ENCODE measurements at regions not wholly inside any gene's neighbourhood (a gene's known extent, or its start where the extent isn't known, plus 50 kb on each side); places are given as distances from the start of the nearest gene placed in this dataset.
A peak's percentile ranks its signal among the peaks of the same experiment; 100 is the strongest.

DNA sequence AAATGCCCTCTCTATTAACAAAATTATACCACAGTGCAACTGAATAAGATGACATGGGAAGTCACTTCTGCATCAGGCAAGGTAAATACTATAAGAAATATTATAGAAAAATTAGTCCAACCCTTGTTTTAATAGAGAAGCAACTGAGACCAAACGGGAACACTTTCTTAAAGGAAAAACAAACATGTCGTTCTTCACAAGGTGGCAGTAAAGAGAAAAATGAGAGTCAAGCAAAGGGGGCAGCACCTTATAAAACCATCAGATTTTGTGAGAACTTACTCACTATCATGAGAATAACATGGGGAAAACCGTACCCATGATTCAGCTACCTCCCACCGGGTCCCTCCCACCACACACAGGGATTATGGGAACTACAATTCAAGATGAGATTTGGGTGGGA is 481.7 kb upstream of the CRIM1 start:
- 29% methylated on average over 4 of the region's 4 CpGs for WGBS (ENCODE audit: low lambda C conversion rate)
- no peaks in the 10 kb centered on the region for H4K20me1 ChIP-seq (ENCODE audit: insufficient read depth)
- CTCF ChIA-PET: no interaction called here
- H3K4me2 ChIP-seq: no peak overlapping the region
- H3K9me3 ChIP-seq: no peaks in the 10 kb centered on the region
- DNase-seq: no peak
- no peak overlapping the region for H3K27ac ChIP-seq (ENCODE audit: low read depth in 2 of 2, low read length in 1 of 2)
- no peaks in the 10 kb centered on the region for H3K27me3 ChIP-seq (ENCODE audit: insufficient read depth)
- no peak overlapping the region for H2AFZ ChIP-seq (ENCODE audit: low read depth)
- no peak overlapping the region for H3K9ac ChIP-seq
- H3F3A ChIP-seq (replicated peaks; ENCODE audit: insufficient read depth): no peaks in the 10 kb centered on the region
- no peaks in the 10 kb centered on the region for H3K4me1 ChIP-seq (ENCODE audit: control insufficient read depth in 1 of 2, insufficient read depth in 2 of 2, low read depth in 1 of 2, low read length in 1 of 2)
- TF ChIP-seq EZH2phosphoT487 (IDR thresholded peaks at IDR 0.05; ENCODE audit: borderline replicate concordance, low read depth) (no peak), POLR2AphosphoS5 (IDR thresholded peaks at IDR 0.05; ENCODE audit: low read depth, low read length) (no peak)
- TF ChIP-seq, protein P1, sequence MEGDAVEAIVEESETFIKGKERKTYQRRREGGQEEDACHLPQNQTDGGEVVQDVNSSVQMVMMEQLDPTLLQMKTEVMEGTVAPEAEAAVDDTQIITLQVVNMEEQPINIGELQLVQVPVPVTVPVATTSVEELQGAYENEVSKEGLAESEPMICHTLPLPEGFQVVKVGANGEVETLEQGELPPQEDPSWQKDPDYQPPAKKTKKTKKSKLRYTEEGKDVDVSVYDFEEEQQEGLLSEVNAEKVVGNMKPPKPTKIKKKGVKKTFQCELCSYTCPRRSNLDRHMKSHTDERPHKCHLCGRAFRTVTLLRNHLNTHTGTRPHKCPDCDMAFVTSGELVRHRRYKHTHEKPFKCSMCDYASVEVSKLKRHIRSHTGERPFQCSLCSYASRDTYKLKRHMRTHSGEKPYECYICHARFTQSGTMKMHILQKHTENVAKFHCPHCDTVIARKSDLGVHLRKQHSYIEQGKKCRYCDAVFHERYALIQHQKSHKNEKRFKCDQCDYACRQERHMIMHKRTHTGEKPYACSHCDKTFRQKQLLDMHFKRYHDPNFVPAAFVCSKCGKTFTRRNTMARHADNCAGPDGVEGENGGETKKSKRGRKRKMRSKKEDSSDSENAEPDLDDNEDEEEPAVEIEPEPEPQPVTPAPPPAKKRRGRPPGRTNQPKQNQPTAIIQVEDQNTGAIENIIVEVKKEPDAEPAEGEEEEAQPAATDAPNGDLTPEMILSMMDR (IDR thresholded peaks at IDR 0.05): peak; percentile 37
- H3K79me2 ChIP-seq (ENCODE audit: insufficient read depth): no peaks in the 10 kb centered on the region
- no peak overlapping the region for H3K4me3 ChIP-seq (ENCODE audit: low read depth in 2 of 2, low read length in 1 of 2)
- no peaks in the 10 kb centered on the region for H3K9me2 ChIP-seq
- H3K36me3 ChIP-seq (replicated peaks in 1 of 2; ENCODE audit: control insufficient read depth in 1 of 2, insufficient read depth in 2 of 2, low read length in 1 of 2): no peaks in the 10 kb centered on the region
- POLR2A ChIA-PET: no interaction called here

DNA sequence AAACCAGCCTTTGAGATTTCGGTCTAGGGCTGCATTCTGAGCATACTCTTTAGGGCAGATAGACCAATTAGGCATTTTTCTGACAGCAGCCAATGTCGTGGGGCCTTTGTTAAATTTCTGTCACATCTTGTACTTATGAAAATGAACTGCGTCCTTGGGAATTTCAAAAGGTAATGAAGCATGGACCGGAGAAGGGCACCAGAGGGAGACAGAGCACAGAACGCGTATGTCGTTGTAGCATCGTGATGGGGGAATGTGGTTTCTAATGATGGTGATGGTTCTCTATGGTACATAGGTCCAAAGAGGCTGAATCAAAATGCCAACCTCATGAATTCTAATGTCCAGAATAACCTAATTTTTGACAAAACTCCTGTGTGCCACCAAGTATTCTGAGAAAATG is 483.9 kb upstream of the CRIM1 start:
- Histone ChIP-seq H4K20me1 (ENCODE audit: insufficient read depth) (no peaks in the 10 kb centered on the region), H3K27me3 (ENCODE audit: insufficient read depth) (no peaks in the 10 kb centered on the region; the same call in 1 of the 2 replicates), H3K4me3 (ENCODE audit: low read depth in 2 of 2, low read length in 1 of 2) (no peak overlapping the region), H2AFZ (ENCODE audit: low read depth) (no peak overlapping the region), H3K9ac (no peak overlapping the region), H3K9me3 (no peaks in the 10 kb centered on the region), H3K9me2 (no peaks in the 10 kb centered on the region), H3K4me2 (no peak overlapping the region), H3K27ac (ENCODE audit: low read depth in 2 of 2, low read length in 1 of 2) (no peak overlapping the region), H3K36me3 (replicated peaks in 1 of 2; ENCODE audit: control insufficient read depth in 1 of 2, insufficient read depth in 2 of 2, low read length in 1 of 2) (no peaks in the 10 kb centered on the region), H3F3A (replicated peaks; ENCODE audit: insufficient read depth) (no peaks in the 10 kb centered on the region), H3K4me1 (ENCODE audit: control insufficient read depth in 1 of 2, insufficient read depth in 2 of 2, low read depth in 1 of 2, low read length in 1 of 2) (no peaks in the 10 kb centered on the region), H3K79me2 (ENCODE audit: insufficient read depth) (no peaks in the 10 kb centered on the region)
- TF ChIP-seq, protein P2, sequence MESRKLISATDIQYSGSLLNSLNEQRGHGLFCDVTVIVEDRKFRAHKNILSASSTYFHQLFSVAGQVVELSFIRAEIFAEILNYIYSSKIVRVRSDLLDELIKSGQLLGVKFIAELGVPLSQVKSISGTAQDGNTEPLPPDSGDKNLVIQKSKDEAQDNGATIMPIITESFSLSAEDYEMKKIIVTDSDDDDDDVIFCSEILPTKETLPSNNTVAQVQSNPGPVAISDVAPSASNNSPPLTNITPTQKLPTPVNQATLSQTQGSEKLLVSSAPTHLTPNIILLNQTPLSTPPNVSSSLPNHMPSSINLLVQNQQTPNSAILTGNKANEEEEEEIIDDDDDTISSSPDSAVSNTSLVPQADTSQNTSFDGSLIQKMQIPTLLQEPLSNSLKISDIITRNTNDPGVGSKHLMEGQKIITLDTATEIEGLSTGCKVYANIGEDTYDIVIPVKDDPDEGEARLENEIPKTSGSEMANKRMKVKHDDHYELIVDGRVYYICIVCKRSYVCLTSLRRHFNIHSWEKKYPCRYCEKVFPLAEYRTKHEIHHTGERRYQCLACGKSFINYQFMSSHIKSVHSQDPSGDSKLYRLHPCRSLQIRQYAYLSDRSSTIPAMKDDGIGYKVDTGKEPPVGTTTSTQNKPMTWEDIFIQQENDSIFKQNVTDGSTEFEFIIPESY (IDR thresholded peaks at IDR 0.05; ENCODE audit: borderline replicate concordance, low read depth): no peak
- TF ChIP-seq, protein P1 (IDR thresholded peaks at IDR 0.05): peak; percentile 68
- TF ChIP-seq FOSL2 (IDR thresholded peaks at IDR 0.05; ENCODE audit: borderline replicate concordance, low read depth) (no peak), FOXM1 (IDR thresholded peaks at IDR 0.05; ENCODE audit: low read depth) (no peak), SMC3 (IDR thresholded peaks at IDR 0.05; ENCODE audit: low read depth, low read length) (peak; percentile 45), RAD21 (IDR thresholded peaks at IDR 0.05; ENCODE audit: low read length) (peak; percentile 57), MXI1 (IDR thresholded peaks at IDR 0.05; ENCODE audit: low read depth, low read length) (no peak), CHD2 (IDR thresholded peaks at IDR 0.05; ENCODE audit: low read length, partially characterized antibody) (no peak), RXRA (IDR thresholded peaks at IDR 0.05; ENCODE audit: borderline replicate concordance, low read depth) (no peak)
- TF ChIP-seq, protein P3, sequence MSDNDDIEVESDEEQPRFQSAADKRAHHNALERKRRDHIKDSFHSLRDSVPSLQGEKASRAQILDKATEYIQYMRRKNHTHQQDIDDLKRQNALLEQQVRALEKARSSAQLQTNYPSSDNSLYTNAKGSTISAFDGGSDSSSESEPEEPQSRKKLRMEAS (IDR thresholded peaks at IDR 0.05; ENCODE audit: low read depth): no peak
- TF ChIP-seq, protein P4, sequence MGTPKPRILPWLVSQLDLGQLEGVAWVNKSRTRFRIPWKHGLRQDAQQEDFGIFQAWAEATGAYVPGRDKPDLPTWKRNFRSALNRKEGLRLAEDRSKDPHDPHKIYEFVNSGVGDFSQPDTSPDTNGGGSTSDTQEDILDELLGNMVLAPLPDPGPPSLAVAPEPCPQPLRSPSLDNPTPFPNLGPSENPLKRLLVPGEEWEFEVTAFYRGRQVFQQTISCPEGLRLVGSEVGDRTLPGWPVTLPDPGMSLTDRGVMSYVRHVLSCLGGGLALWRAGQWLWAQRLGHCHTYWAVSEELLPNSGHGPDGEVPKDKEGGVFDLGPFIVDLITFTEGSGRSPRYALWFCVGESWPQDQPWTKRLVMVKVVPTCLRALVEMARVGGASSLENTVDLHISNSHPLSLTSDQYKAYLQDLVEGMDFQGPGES (IDR thresholded peaks at IDR 0.05; ENCODE audit: low read depth, low read length): no peak
- 12% methylated on average over 8 of the region's 8 CpGs for WGBS (ENCODE audit: low lambda C conversion rate)
- CTCF ChIA-PET: interaction anchor here (0.6 to 2.1 kb wide), 7 partner anchors 11 to 792 kb away, joined by 3 to 8 read pairs (median 3); no protein-coding TSS in a partner anchor
- DNase-seq: peak; percentile 19
- POLR2A ChIA-PET: no interaction called here

Data from SK-N-SH (cell line).